SU-DHL-6 (cell line): ENCODE measurements at regions not wholly inside any gene's neighbourhood (a gene's known extent, or its start where the extent isn't known, plus 50 kb on each side); places are given as distances from the start of the nearest gene placed in this dataset.

Experiments used
- H2AFZ ChIP-seq: fragments of 200-600 bp; sonication (generic); 2 replicates; pipeline ENCODE4 v1.6.1; 2014; ENCODE audit warnings: low read depth, mild to moderate bottlenecking, moderate library complexity, mixed read lengths, antibody characterized with exemption, low read length; ENCODE audit not compliant: severe bottlenecking
- H3F3A ChIP-seq: fragments of 200-600 bp; shearing (Covaris generic); 2 replicates; pipeline ENCODE4 v1.6.0; 2016; ENCODE audit warnings: antibody characterized with exemption, mild to moderate bottlenecking; ENCODE audit not compliant: insufficient read depth
- H3K27ac ChIP-seq: fragments of 200-600 bp; sonication (generic); 2 replicates; pipeline ENCODE4 v1.5.1; 2016; ENCODE audit warnings: low read depth, mild to moderate bottlenecking, low read length, moderate library complexity, mixed read lengths
- H3K27me3 ChIP-seq: fragments of 200-600 bp; sonication (generic), shearing (Covaris generic); 2 replicates; pipeline ENCODE4 v1.6.0; 2014; ENCODE audit warnings: mild to moderate bottlenecking, low read length
- H3K36me3 ChIP-seq: fragments of 200-600 bp; sonication (generic); 2 replicates; pipeline ENCODE4 v1.6.1; 2014; ENCODE audit warnings: mild to moderate bottlenecking, low read length, mixed read lengths
- H3K4me2 ChIP-seq: fragments of 300-600, 200-600 bp; shearing (Covaris generic), sonication (generic); 2 replicates; pipeline ENCODE4 v1.6.0; 2014; ENCODE audit warnings: low read length, low read depth, mild to moderate bottlenecking; ENCODE audit not compliant: poor library complexity, severe bottlenecking
- H3K4me3 ChIP-seq: fragments of 200-600 bp; sonication (generic); 2 replicates; pipeline ENCODE4 v1.5.1; 2014; ENCODE audit warnings: antibody characterized with exemption, low read length, mild to moderate bottlenecking, mixed read lengths; ENCODE audit not compliant: insufficient read depth, poor library complexity, severe bottlenecking
- H3K79me2 ChIP-seq: fragments of 200-600 bp; sonication (generic); 2 replicates; pipeline ENCODE4 v1.6.1; 2014; ENCODE audit warnings: mild to moderate bottlenecking, low read length, moderate library complexity; ENCODE audit not compliant: insufficient read depth
- H3K9ac ChIP-seq: fragments of 200-600 bp; sonication (generic); 2 replicates; pipeline ENCODE4 v1.7.0; 2014; ENCODE audit warnings: mild to moderate bottlenecking, low read length
- H3K9me2 ChIP-seq: fragments of 200-600 bp; sonication (generic); replicated peaks from 2 replicates; pipeline ENCODE4 v1.6.1; 2014; ENCODE audit warnings: low read length; ENCODE audit not compliant: insufficient read depth
- H3K9me3 ChIP-seq: fragments of 200-600 bp; sonication (generic); 2 replicates; pipeline ENCODE4 v1.6.1; 2014; ENCODE audit warnings: low read length, mixed read lengths; ENCODE audit not compliant: insufficient read depth
- H4K20me1 ChIP-seq: fragments of 200-600 bp; sonication (generic); 2 replicates; pipeline ENCODE4 v1.6.1; 2014; ENCODE audit warnings: low read depth, mild to moderate bottlenecking, antibody characterized with exemption, low read length, moderate library complexity, mixed read lengths
- CTCF ChIP-seq: fragments of 200-600 bp; sonication (generic); IDR thresholded peaks from one replicate; pipeline ENCODE4 v1.5.1; 2017; ENCODE audit warnings: antibody characterized with exemption, mild to moderate bottlenecking, low read length, moderate library complexity; ENCODE audit not compliant: insufficient read depth, poor library complexity, severe bottlenecking
- EZH2phosphoT487 ChIP-seq: fragments of 200-600 bp; sonication (generic), shearing (Covaris generic); conservative IDR thresholded peaks from 2 replicates; pipeline ENCODE4 v1.6.1; 2018; ENCODE audit warnings: mild to moderate bottlenecking, antibody characterized with exemption, low read length, moderate library complexity, mixed read lengths

- Histone ChIP-seq H3K36me3 (no peaks in the 10 kb centered on the region), H3K9ac (no peak overlapping the region), H2AFZ (no peak overlapping the region), H3K27ac (no peak overlapping the region), H3K79me2 (no peaks in the 10 kb centered on the region), H3K4me2 (no peak overlapping the region), H3K27me3 (no peaks in the 10 kb centered on the region), H3K9me3 (no peaks in the 10 kb centered on the region), H3K9me2 (no peaks in the 10 kb centered on the region), H4K20me1 (no peaks in the 10 kb centered on the region), H3K4me3 (no peak overlapping the region), H3F3A (no peaks in the 10 kb centered on the region)
- TF ChIP-seq EZH2phosphoT487 (no peak), CTCF (no peak)
These were observed 50.5 kb upstream of the HSPA12A start for GRCh38 chr10:116792817-116793216.

GRCh38 chr10:116796469-116796868, 52.8 kb upstream of the ENO4 start:
- Histone ChIP-seq H2AFZ (no peak overlapping the region), H3K9ac (no peak overlapping the region), H3K9me2 (no peaks in the 10 kb centered on the region), H3K9me3 (no peaks in the 10 kb centered on the region), H3K4me2 (no peak overlapping the region), H3K27ac (no peak overlapping the region), H3K79me2 (no peaks in the 10 kb centered on the region), H3K36me3 (no peaks in the 10 kb centered on the region), H3F3A (no peaks in the 10 kb centered on the region), H4K20me1 (no peaks in the 10 kb centered on the region), H3K27me3 (no peaks in the 10 kb centered on the region), H3K4me3 (no peak overlapping the region)
- TF ChIP-seq EZH2phosphoT487 (no peak), CTCF (no peak)

GRCh38 chr10:116796910-116797513, 52.3 kb upstream of the ENO4 start:
- Histone ChIP-seq H3K9me3 (no peaks in the 10 kb centered on the region), H3K79me2 (no peaks in the 10 kb centered on the region), H3K27ac (no peak overlapping the region), H3K27me3 (no peaks in the 10 kb centered on the region), H3K36me3 (no peaks in the 10 kb centered on the region), H3K9ac (no peak overlapping the region), H2AFZ (no peak overlapping the region), H3F3A (no peaks in the 10 kb centered on the region), H3K4me2 (no peak overlapping the region), H3K4me3 (no peak overlapping the region), H3K9me2 (no peaks in the 10 kb centered on the region), H4K20me1 (no peaks in the 10 kb centered on the region)
- no peak for TF ChIP-seq EZH2phosphoT487
- peak; percentile 66 for TF ChIP-seq CTCF
